H1 (cell line): ENCODE measurements at regions not wholly inside any gene's neighbourhood (a gene's known extent, or its start where the extent isn't known, plus 50 kb on each side); places are given as distances from the start of the nearest gene placed in this dataset.

Source experiments
- ASH2L ChIP-seq: fragments of 200-600, 300-600 bp; sonication (generic); IDR thresholded peaks from one replicate; pipeline ENCODE4 v1.7.1; 2017; ENCODE audit warnings: low read length
- ATF3 ChIP-seq: IDR thresholded peaks from 2 replicates; pipeline ENCODE4 v1.6.1; 2011; ENCODE audit warnings: low read depth, mild to moderate bottlenecking, low read length; ENCODE audit not compliant: insufficient read depth
- CTBP2 ChIP-seq: IDR thresholded peaks from 2 replicates; pipeline ENCODE4 v1.7.0; 2011; ENCODE audit warnings: borderline replicate concordance, mild to moderate bottlenecking, moderate library complexity, mixed read lengths, low read length; ENCODE audit not compliant: insufficient read depth, insufficient read length
- E2F6 ChIP-seq: IDR thresholded peaks from 2 replicates; pipeline ENCODE4 v1.6.1; 2012; ENCODE audit warnings: inconsistent platforms
- GTF2F1 ChIP-seq: IDR thresholded peaks from 2 replicates; pipeline ENCODE4 v1.6.1; 2012; ENCODE audit warnings: low read depth, low read length, improper control_type of control experiment, borderline replicate concordance
- KDM1A ChIP-seq: fragments of 200-600, 300-600 bp; sonication (generic); IDR thresholded peaks from 2 replicates; pipeline ENCODE4 v1.7.1; 2016; ENCODE audit warnings: mild to moderate bottlenecking, low read length, borderline replicate concordance
- MAFK ChIP-seq: IDR thresholded peaks from 2 replicates; pipeline ENCODE4 v1.6.1; 2012; ENCODE audit warnings: low read depth, mild to moderate bottlenecking, improper control_type of control experiment, low read length
- POLR2AphosphoS5 ChIP-seq: IDR thresholded peaks from 2 replicates; pipeline ENCODE4 v1.6.1; 2011; ENCODE audit warnings: low read depth, low read length
- SIN3A ChIP-seq, 2 experiments: IDR thresholded peaks in 1 of 2; conservative IDR thresholded peaks in 1 of 2; 2 replicates each; pipeline ENCODE4 v1.6.1; 2011 to 2012; ENCODE audit warnings: low read length in 2 of 2, improper control_type of control experiment in 1 of 2, low read depth in 1 of 2, mild to moderate bottlenecking in 1 of 2
- SP4 ChIP-seq: IDR thresholded peaks from 2 replicates; pipeline ENCODE4 v1.6.1; 2012; ENCODE audit warnings: low read length, inconsistent platforms
- TAF1 ChIP-seq: IDR thresholded peaks from 2 replicates; pipeline ENCODE4 v1.6.1; 2011; ENCODE audit warnings: mild to moderate bottlenecking, low read depth, low read length

GRCh38 chr18:34158881-34159690, 65.6 kb downstream of the NOL4 start (continued):
- TF ChIP-seq E2F6 (peak; percentile 84), SIN3A (conservative IDR thresholded peaks at IDR 0.05 in 1 of 2, IDR thresholded peaks at IDR 0.05 in 1 of 2; ENCODE audit: low read depth in 1 of 2, low read length in 2 of 2) (peak in 1 of 2 experiments; percentile 75; a peak in 1 of 4 replicates), POLR2AphosphoS5 (peak; percentile 55), TAF1 (no peak), ATF3 (no peak), SP4 (no peak), GTF2F1 (no peak), ASH2L (peak; percentile 79), CTBP2 (no peak), MAFK (no peak), KDM1A (no peak)
